Inflammatory macrophage treated with lipopolysaccharide for 1 hour (primary cell): ENCODE measurements at regions not wholly inside any gene's neighbourhood (a gene's known extent, or its start where the extent isn't known, plus 50 kb on each side); places are given as distances from the start of the nearest gene placed in this dataset.
"Not testable (repeated sequence)": the region's sequence is repeated elsewhere in the genome, so short reads cannot be mapped to it uniquely, and the experiment has no call there.

ENCODE experiments used
- DNase-seq, 2 donors: peaks; one replicate each; pipeline ENCODE4 v3.0.0-alpha.2; 2020 to 2022

GRCh38 chr6:77322604-77323003, 140.7 kb downstream of the HTR1B start:
- DNase-seq, result no peak

- no peak for DNase-seq
Observed at GRCh38 chr6:77318256-77318655, 145.0 kb downstream of the HTR1B start.

GRCh38 chr6:77313595-77313994, 149.7 kb downstream of the HTR1B start:
- DNase-seq, result no peak

- no peak for DNase-seq
Observed at GRCh38 chr6:77299931-77300330, 163.4 kb downstream of the HTR1B start.

- no peak for DNase-seq
Observed at GRCh38 chr6:77298283-77298682, 165.0 kb downstream of the HTR1B start.

GRCh38 chr6:77292564-77293546, 170.4 kb downstream of the HTR1B start:
- DNase-seq, result no peak

GRCh38 chr6:77290798-77291197, 172.5 kb downstream of the HTR1B start:
- no peak for DNase-seq

- DNase-seq, result no peak
Observed at GRCh38 chr6:77286541-77286940, 176.8 kb downstream of the HTR1B start.

GRCh38 chr6:77273929-77274328, 189.4 kb downstream of the HTR1B start:
- DNase-seq, result no peak

- no peak for DNase-seq
Observed at GRCh38 chr6:77264970-77265369, 198.3 kb downstream of the HTR1B start.

- DNase-seq, result no peak
Observed at GRCh38 chr6:77263003-77263402, 200.3 kb downstream of the HTR1B start.

GRCh38 chr6:77251801-77252200, 211.5 kb downstream of the HTR1B start:
- not testable (repeated sequence) for DNase-seq

- no peak for DNase-seq
Observed at GRCh38 chr6:77249560-77249959, 213.7 kb downstream of the HTR1B start.

GRCh38 chr6:77245026-77245425, 218.3 kb downstream of the HTR1B start:
- DNase-seq, result no peak

- no peak for DNase-seq
Observed at GRCh38 chr6:77231438-77232305, 231.6 kb downstream of the HTR1B start.

GRCh38 chr6:77228279-77228678, 235.0 kb downstream of the HTR1B start:
- DNase-seq, result no peak

GRCh38 chr6:77217896-77218295, 245.4 kb downstream of the HTR1B start:
- DNase-seq, result no peak

- DNase-seq, result no peak
Observed at GRCh38 chr6:77205936-77206335, 257.4 kb downstream of the HTR1B start.

- no peak for DNase-seq
Observed at GRCh38 chr6:77204555-77204954, 258.7 kb downstream of the HTR1B start.

- no peak for DNase-seq
Observed at GRCh38 chr6:77183447-77183846, 279.8 kb downstream of the HTR1B start.

GRCh38 chr6:77181749-77182148, 281.5 kb downstream of the HTR1B start:
- no peak for DNase-seq

- no peak for DNase-seq
Observed at GRCh38 chr6:77180326-77180725, 283.0 kb downstream of the HTR1B start.

- no peak for DNase-seq
Observed at GRCh38 chr6:77178821-77179220, 284.5 kb downstream of the HTR1B start.

GRCh38 chr6:77177470-77177869, 285.8 kb downstream of the HTR1B start:
- no peak for DNase-seq
